ENCODE measurements at regions not wholly inside any gene's neighbourhood (a gene's known extent, or its start where the extent isn't known, plus 50 kb on each side); places are given as distances from the start of the nearest gene placed in this dataset.

DNA sequence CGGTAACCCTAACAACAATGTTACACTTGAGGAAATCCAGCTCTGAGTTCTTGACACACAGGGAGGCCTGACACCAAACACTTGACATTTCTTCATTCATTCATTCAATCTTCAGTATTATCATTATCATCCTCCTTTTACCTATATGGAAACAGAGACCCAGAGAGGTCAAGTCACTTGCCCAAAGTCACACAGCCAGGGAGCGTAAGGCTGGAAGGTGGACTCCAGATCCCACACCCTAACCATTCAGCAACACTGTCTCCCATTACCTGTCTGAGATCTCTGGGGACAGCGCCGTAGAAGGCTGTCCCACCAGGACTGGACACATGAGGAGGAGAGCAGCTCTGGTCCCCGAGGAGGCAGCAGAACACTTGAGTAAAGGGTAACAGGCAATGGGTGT lies 101.4 kb downstream of the SYF2 start:
- Histone ChIP-seq H3K56ac (ENCODE audit: insufficient read length, low read depth, low read length) (no peak overlapping the region), H4K8ac (replicated peaks; ENCODE audit: insufficient read length, low read depth, low read length) (no peak overlapping the region), H3K27ac (ENCODE audit: insufficient read length, low read depth, low read length) (no peak overlapping the region), H2BK120ac (ENCODE audit: low read depth, low read length, poor library complexity, severe bottlenecking) (no peak overlapping the region), H3K79me2 (ENCODE audit: insufficient read depth, low read length) (no peaks in the 10 kb centered on the region), H3K4me1 (ENCODE audit: insufficient read depth, low read length) (no peaks in the 10 kb centered on the region), H2BK20ac (ENCODE audit: low read depth, low read length, poor library complexity, severe bottlenecking) (no peak overlapping the region), H3K23me2 (ENCODE audit: insufficient read length, low read depth, low read length, poor library complexity, severe bottlenecking) (no peaks in the 10 kb centered on the region), H2BK12ac (ENCODE audit: insufficient read length, low read depth, low read length) (no peak overlapping the region), H3K4me2 (ENCODE audit: insufficient read depth, insufficient read length, low read length) (no peak overlapping the region), H3K23ac (ENCODE audit: insufficient read length, low read depth, low read length) (no peak overlapping the region), H2AFZ (ENCODE audit: low read length) (no peak overlapping the region), H3K9me3 (ENCODE audit: control insufficient read depth, low read depth, low read length) (no peaks in the 10 kb centered on the region), H3K79me1 (ENCODE audit: insufficient read depth, low read depth, low read length, poor library complexity, severe bottlenecking) (no peaks in the 10 kb centered on the region), H3T11ph (ENCODE audit: low read length) (no peak overlapping the region), H2BK5ac (ENCODE audit: insufficient read length, low read length) (no peak overlapping the region), H4K20me1 (ENCODE audit: control insufficient read depth, insufficient read depth, insufficient read length) (no peaks in the 10 kb centered on the region), H4K91ac (ENCODE audit: insufficient read length, low read depth, low read length) (no peak overlapping the region), H4K5ac (ENCODE audit: insufficient read length, low read depth, low read length) (no peak overlapping the region), H3K4ac (ENCODE audit: low read depth, low read length) (no peak overlapping the region), H3K14ac (ENCODE audit: insufficient read depth, low read length) (no peak overlapping the region), H2BK15ac (ENCODE audit: low read depth, low read length) (no peak overlapping the region), H2AK5ac (ENCODE audit: insufficient read length, low read length) (no peak overlapping the region), H3K27me3 (ENCODE audit: insufficient read depth, low read length) (no peaks in the 10 kb centered on the region), H3K9ac (ENCODE audit: extremely low read depth, insufficient read length, low read length) (no peak overlapping the region), H3K18ac (ENCODE audit: insufficient read length, low read depth, low read length) (no peak overlapping the region)
- no peak for DNase-seq
- Mint-ChIP-seq H3K27me3 (ENCODE audit: low read depth) (peaks cover 5% of the 10 kb centered on the region; the same call in 1 of the 2 replicates), H3K27ac (peak overlapping the region in 1 of 3 experiments; percentile 48; a peak in 1 of 7 replicates), H3K9me3 (no peaks in the 10 kb centered on the region), H3K36me3 (ENCODE audit: insufficient read depth in 1 of 3, low read depth in 3 of 3) (no peaks in the 10 kb centered on the region; a peak in 1 of 7 replicates), H3K4me3 (no peak overlapping the region), H3K4me1 (peaks cover 6% of the 10 kb centered on the region in 2 experiments; a peak in 3 of 4 replicates)
- WGBS (ENCODE audit: extremely low coverage, insufficient read length, low lambda C conversion rate): no CpG with 5 or more reads among the region's 5 CpGs
- TF ChIP-seq, protein P1, sequence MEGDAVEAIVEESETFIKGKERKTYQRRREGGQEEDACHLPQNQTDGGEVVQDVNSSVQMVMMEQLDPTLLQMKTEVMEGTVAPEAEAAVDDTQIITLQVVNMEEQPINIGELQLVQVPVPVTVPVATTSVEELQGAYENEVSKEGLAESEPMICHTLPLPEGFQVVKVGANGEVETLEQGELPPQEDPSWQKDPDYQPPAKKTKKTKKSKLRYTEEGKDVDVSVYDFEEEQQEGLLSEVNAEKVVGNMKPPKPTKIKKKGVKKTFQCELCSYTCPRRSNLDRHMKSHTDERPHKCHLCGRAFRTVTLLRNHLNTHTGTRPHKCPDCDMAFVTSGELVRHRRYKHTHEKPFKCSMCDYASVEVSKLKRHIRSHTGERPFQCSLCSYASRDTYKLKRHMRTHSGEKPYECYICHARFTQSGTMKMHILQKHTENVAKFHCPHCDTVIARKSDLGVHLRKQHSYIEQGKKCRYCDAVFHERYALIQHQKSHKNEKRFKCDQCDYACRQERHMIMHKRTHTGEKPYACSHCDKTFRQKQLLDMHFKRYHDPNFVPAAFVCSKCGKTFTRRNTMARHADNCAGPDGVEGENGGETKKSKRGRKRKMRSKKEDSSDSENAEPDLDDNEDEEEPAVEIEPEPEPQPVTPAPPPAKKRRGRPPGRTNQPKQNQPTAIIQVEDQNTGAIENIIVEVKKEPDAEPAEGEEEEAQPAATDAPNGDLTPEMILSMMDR (conservative IDR thresholded peaks at IDR 0.05): no peak

All from H9 (cell line).